Endothelial cell of umbilical vein (primary cell): ENCODE measurements at regions not wholly inside any gene's neighbourhood (a gene's known extent, or its start where the extent isn't known, plus 50 kb on each side); places are given as distances from the start of the nearest gene placed in this dataset.

Experiments
- CTCF ChIP-seq, 2 donors: IDR thresholded peaks; 1 replicate in 1 of 2; 2 replicates in 1 of 2; pipeline ENCODE4 v1.5.1; 2011; ENCODE audit warnings: low read length in 2 of 2, mild to moderate bottlenecking in 2 of 2, moderate library complexity in 2 of 2, control low read depth in 1 of 2, inconsistent platforms in 1 of 2, low read depth in 1 of 2; ENCODE audit not compliant: insufficient read depth in 1 of 2; ENCODE audit errors: extremely low read depth in 1 of 2
- EZH2 ChIP-seq: IDR thresholded peaks from 2 replicates; pipeline ENCODE4 v1.6.1; 2012; ENCODE audit warnings: borderline replicate concordance, low read depth, mild to moderate bottlenecking, moderate library complexity, low read length, inconsistent platforms; ENCODE audit not compliant: severe bottlenecking
- FOS ChIP-seq: IDR thresholded peaks from 2 replicates; pipeline ENCODE4 v1.6.1; 2011; ENCODE audit warnings: mild to moderate bottlenecking, low read length, moderate library complexity, borderline replicate concordance; ENCODE audit not compliant: insufficient read depth
- GATA2 ChIP-seq: IDR thresholded peaks from 2 replicates; pipeline ENCODE4 v1.7.0; 2011; ENCODE audit warnings: low read depth, mild to moderate bottlenecking, moderate library complexity, mixed read lengths, low read length; ENCODE audit not compliant: insufficient read length, insufficient read depth
- JUN ChIP-seq: IDR thresholded peaks from 2 replicates; pipeline ENCODE4 v1.6.1; 2011; ENCODE audit warnings: borderline replicate concordance, low read depth; ENCODE audit not compliant: insufficient read length, insufficient read depth
- MAX ChIP-seq: IDR thresholded peaks from 2 replicates; pipeline ENCODE4 v1.6.1; 2011; ENCODE audit not compliant: insufficient read depth, insufficient read length
- MYC ChIP-seq: IDR thresholded peaks from one replicate; pipeline ENCODE4 v1.6.1; 2011; ENCODE audit warnings: mild to moderate bottlenecking, low read depth, low read length
- POLR2A ChIP-seq: IDR thresholded peaks from 2 replicates; pipeline ENCODE4 v1.6.1; 2012; ENCODE audit warnings: low read depth, mild to moderate bottlenecking, control low read depth, low read length
- POLR2AphosphoS5 ChIP-seq: IDR thresholded peaks from 2 replicates; pipeline ENCODE4 v1.6.1; 2012; ENCODE audit warnings: low read depth, mild to moderate bottlenecking, control low read depth, low read length, moderate library complexity; ENCODE audit not compliant: insufficient read depth

GRCh38 chr13:79867254-79867653, 386.3 kb downstream of the NDFIP2 start:
- no peak for TF ChIP-seq EZH2
- no peak for TF ChIP-seq POLR2AphosphoS5
- no peak for TF ChIP-seq POLR2A
- no peak for TF ChIP-seq MAX
- TF ChIP-seq CTCF (IDR thresholded peaks at IDR 0.05; ENCODE audit: extremely low read depth in 1 of 2, insufficient read depth in 1 of 2, low read depth in 1 of 2, low read length in 2 of 2), result no peak
- TF ChIP-seq JUN, result no peak
- TF ChIP-seq MYC, result no peak
- TF ChIP-seq GATA2, result no peak
- no peak for TF ChIP-seq FOS
